ENCODE measurements at regions not wholly inside any gene's neighbourhood (a gene's known extent, or its start where the extent isn't known, plus 50 kb on each side); places are given as distances from the start of the nearest gene placed in this dataset.

GRCh38 chr5:101611039-101611438, 685.0 kb downstream of the SLCO4C1 start:
- ChIA-PET CTCF (no interaction called here), POLR2A (no interaction called here)
- no peak for DNase-seq
- Mint-ChIP-seq H3K4me1 (no peaks in the 10 kb centered on the region), H3K4me3 (no peak overlapping the region), H3K36me3 (ENCODE audit: low read depth) (no peaks in the 10 kb centered on the region), H3K9me3 (no peaks in the 10 kb centered on the region), H3K27me3 (no peaks in the 10 kb centered on the region), H3K27ac (no peak overlapping the region)

- Mint-ChIP-seq H3K36me3 (ENCODE audit: low read depth) (no peaks in the 10 kb centered on the region), H3K27me3 (no peaks in the 10 kb centered on the region), H3K4me3 (no peak overlapping the region), H3K27ac (no peak overlapping the region), H3K4me1 (no peaks in the 10 kb centered on the region), H3K9me3 (no peaks in the 10 kb centered on the region)
- ChIA-PET CTCF (no interaction called here), POLR2A (no interaction called here)
- no peak for DNase-seq
Observed at GRCh38 chr5:101608322-101608721, 687.8 kb downstream of the SLCO4C1 start.

GRCh38 chr5:101605700-101606099, 690.4 kb downstream of the SLCO4C1 start:
- Mint-ChIP-seq H3K27ac (no peak overlapping the region), H3K36me3 (ENCODE audit: low read depth) (no peaks in the 10 kb centered on the region), H3K9me3 (no peaks in the 10 kb centered on the region), H3K4me1 (no peaks in the 10 kb centered on the region), H3K27me3 (no peaks in the 10 kb centered on the region), H3K4me3 (no peak overlapping the region)
- DNase-seq, result no peak
- ChIA-PET CTCF (no interaction called here), POLR2A (no interaction called here)

GRCh38 chr5:101600614-101601013, 695.5 kb downstream of the SLCO4C1 start:
- CTCF ChIA-PET, result no interaction called here
- Mint-ChIP-seq H3K27ac (no peak overlapping the region), H3K4me1 (no peaks in the 10 kb centered on the region), H3K4me3 (no peak overlapping the region), H3K36me3 (ENCODE audit: low read depth) (no peaks in the 10 kb centered on the region), H3K27me3 (no peaks in the 10 kb centered on the region), H3K9me3 (peaks cover 3% of the 10 kb centered on the region)
- POLR2A ChIA-PET, result no interaction called here
- DNase-seq, result no peak

GRCh38 chr5:101590384-101590783, 687.3 kb upstream of the ST8SIA4 start:
- CTCF ChIA-PET, result no interaction called here
- no peaks in the 10 kb centered on the region for H3K4me1 Mint-ChIP-seq
- no peak overlapping the region for H3K27ac Mint-ChIP-seq
- peaks cover 6% of the 10 kb centered on the region for H3K9me3 Mint-ChIP-seq
- no peak overlapping the region for H3K4me3 Mint-ChIP-seq
- POLR2A ChIA-PET, result no interaction called here
- no peak for DNase-seq
- H3K27me3 Mint-ChIP-seq, result no peaks in the 10 kb centered on the region
- H3K36me3 Mint-ChIP-seq (ENCODE audit: low read depth), result no peaks in the 10 kb centered on the region

- Mint-ChIP-seq H3K27ac (no peak overlapping the region), H3K4me1 (no peaks in the 10 kb centered on the region), H3K9me3 (peaks cover 6% of the 10 kb centered on the region), H3K27me3 (no peaks in the 10 kb centered on the region), H3K36me3 (ENCODE audit: low read depth) (no peaks in the 10 kb centered on the region), H3K4me3 (no peak overlapping the region)
- ChIA-PET CTCF (no interaction called here), POLR2A (no interaction called here)
- DNase-seq, result no peak
Observed at GRCh38 chr5:101585366-101585765, 682.3 kb upstream of the ST8SIA4 start.

GRCh38 chr5:101580591-101580990, 677.5 kb upstream of the ST8SIA4 start:
- Mint-ChIP-seq H3K36me3 (ENCODE audit: low read depth) (no peaks in the 10 kb centered on the region), H3K9me3 (no peaks in the 10 kb centered on the region), H3K27ac (no peak overlapping the region), H3K27me3 (no peaks in the 10 kb centered on the region), H3K4me1 (no peaks in the 10 kb centered on the region), H3K4me3 (no peak overlapping the region)
- CTCF ChIA-PET, result no interaction called here
- DNase-seq, result no peak
- POLR2A ChIA-PET, result no interaction called here

GRCh38 chr5:101574017-101574416, 670.9 kb upstream of the ST8SIA4 start:
- ChIA-PET POLR2A (no interaction called here), CTCF (no interaction called here)
- no peaks in the 10 kb centered on the region for H3K9me3 Mint-ChIP-seq
- DNase-seq, result no peak
- H3K27me3 Mint-ChIP-seq, result no peaks in the 10 kb centered on the region
- H3K27ac Mint-ChIP-seq, result no peak overlapping the region
- no peak overlapping the region for H3K4me3 Mint-ChIP-seq
- H3K4me1 Mint-ChIP-seq, result no peaks in the 10 kb centered on the region
- H3K36me3 Mint-ChIP-seq (ENCODE audit: low read depth), result no peaks in the 10 kb centered on the region

- ChIA-PET CTCF (no interaction called here), POLR2A (no interaction called here)
- DNase-seq, result no peak
- Mint-ChIP-seq H3K27ac (no peak overlapping the region), H3K4me1 (no peaks in the 10 kb centered on the region), H3K27me3 (no peaks in the 10 kb centered on the region), H3K4me3 (no peak overlapping the region), H3K36me3 (ENCODE audit: low read depth) (no peaks in the 10 kb centered on the region), H3K9me3 (peaks cover 4% of the 10 kb centered on the region)
Observed at GRCh38 chr5:101561018-101561417, 657.9 kb upstream of the ST8SIA4 start.

- ChIA-PET POLR2A (no interaction called here), CTCF (no interaction called here)
- H3K4me1 Mint-ChIP-seq, result no peaks in the 10 kb centered on the region
- no peaks in the 10 kb centered on the region for H3K27me3 Mint-ChIP-seq
- H3K36me3 Mint-ChIP-seq (ENCODE audit: low read depth), result no peaks in the 10 kb centered on the region
- DNase-seq, result no peak
- H3K27ac Mint-ChIP-seq, result no peak overlapping the region
- H3K9me3 Mint-ChIP-seq, result no peaks in the 10 kb centered on the region
- H3K4me3 Mint-ChIP-seq, result no peak overlapping the region
Observed at GRCh38 chr5:101543780-101544179, 640.7 kb upstream of the ST8SIA4 start.

- no peak overlapping the region for H3K27ac Mint-ChIP-seq
- H3K27me3 Mint-ChIP-seq, result no peaks in the 10 kb centered on the region
- ChIA-PET CTCF (no interaction called here), POLR2A (no interaction called here)
- H3K9me3 Mint-ChIP-seq, result no peaks in the 10 kb centered on the region
- H3K4me3 Mint-ChIP-seq, result no peak overlapping the region
- H3K4me1 Mint-ChIP-seq, result no peaks in the 10 kb centered on the region
- H3K36me3 Mint-ChIP-seq (ENCODE audit: low read depth), result no peaks in the 10 kb centered on the region
- no peak for DNase-seq
Observed at GRCh38 chr5:101539315-101539714, 636.2 kb upstream of the ST8SIA4 start.

- Mint-ChIP-seq H3K27me3 (no peaks in the 10 kb centered on the region), H3K4me1 (no peaks in the 10 kb centered on the region), H3K9me3 (no peaks in the 10 kb centered on the region), H3K36me3 (ENCODE audit: low read depth) (no peaks in the 10 kb centered on the region), H3K27ac (no peak overlapping the region), H3K4me3 (no peak overlapping the region)
- POLR2A ChIA-PET, result no interaction called here
- no peak for DNase-seq
- CTCF ChIA-PET, result no interaction called here
Observed at GRCh38 chr5:101535626-101536025, 632.5 kb upstream of the ST8SIA4 start.

GRCh38 chr5:101534491-101535110, 631.5 kb upstream of the ST8SIA4 start:
- no peak overlapping the region for H3K4me3 Mint-ChIP-seq
- no peaks in the 10 kb centered on the region for H3K36me3 Mint-ChIP-seq (ENCODE audit: low read depth)
- CTCF ChIA-PET, result no interaction called here
- DNase-seq, result no peak
- H3K9me3 Mint-ChIP-seq, result no peaks in the 10 kb centered on the region
- no peaks in the 10 kb centered on the region for H3K27me3 Mint-ChIP-seq
- H3K27ac Mint-ChIP-seq, result no peak overlapping the region
- H3K4me1 Mint-ChIP-seq, result no peaks in the 10 kb centered on the region
- POLR2A ChIA-PET, result no interaction called here

GRCh38 chr5:101532430-101532829, 629.3 kb upstream of the ST8SIA4 start:
- Mint-ChIP-seq H3K27me3 (no peaks in the 10 kb centered on the region), H3K4me3 (no peak overlapping the region), H3K27ac (no peak overlapping the region), H3K9me3 (peaks cover 6% of the 10 kb centered on the region), H3K4me1 (no peaks in the 10 kb centered on the region), H3K36me3 (ENCODE audit: low read depth) (no peaks in the 10 kb centered on the region)
- no peak for DNase-seq
- ChIA-PET POLR2A (no interaction called here), CTCF (no interaction called here)

GRCh38 chr5:101531026-101531425, 627.9 kb upstream of the ST8SIA4 start:
- CTCF ChIA-PET, result no interaction called here
- POLR2A ChIA-PET, result no interaction called here
- Mint-ChIP-seq H3K27ac (no peak overlapping the region), H3K4me1 (no peaks in the 10 kb centered on the region), H3K27me3 (no peaks in the 10 kb centered on the region), H3K36me3 (ENCODE audit: low read depth) (no peaks in the 10 kb centered on the region), H3K4me3 (no peak overlapping the region), H3K9me3 (peaks cover 6% of the 10 kb centered on the region)
- DNase-seq, result no peak
